GM19468 (cell line): ENCODE measurements at regions not wholly inside any gene's neighbourhood (a gene's known extent, or its start where the extent isn't known, plus 50 kb on each side); places are given as distances from the start of the nearest gene placed in this dataset.
"Not testable (repeated sequence)": the region's sequence is repeated elsewhere in the genome, so short reads cannot be mapped to it uniquely, and the experiment has no call there.

Source experiments
- ATAC-seq: cut with Tn5 transposase; IDR thresholded peaks from one replicate; pipeline ENCODE4 v1.9.1; 2021; ENCODE audit warnings: mild to moderate bottlenecking, moderate library complexity, moderate number of reproducible peaks; ENCODE audit not compliant: unreplicated experiment; ENCODE audit errors: extremely low read depth

- no peak for ATAC-seq
These were observed 679.5 kb upstream of the COX7C start for GRCh38 chr5:85938201-85938600.

GRCh38 chr5:85951707-85952210, 666.0 kb upstream of the COX7C start:
- ATAC-seq = no peak

- no peak for ATAC-seq
These were observed 665.1 kb upstream of the COX7C start for GRCh38 chr5:85952680-85953079.

GRCh38 chr5:85967681-85968080, 650.1 kb upstream of the COX7C start:
- ATAC-seq = no peak

- ATAC-seq = no peak
These were observed 645.2 kb upstream of the COX7C start for GRCh38 chr5:85972539-85972938.

- ATAC-seq = no peak
These were observed 632.6 kb upstream of the COX7C start for GRCh38 chr5:85985167-85985566.

- no peak for ATAC-seq
These were observed 626.7 kb upstream of the COX7C start for GRCh38 chr5:85990998-85991397.

GRCh38 chr5:85994653-85995052, 623.1 kb upstream of the COX7C start:
- not testable (repeated sequence) for ATAC-seq

GRCh38 chr5:85998656-85999055, 619.1 kb upstream of the COX7C start:
- ATAC-seq = no peak

GRCh38 chr5:86008293-86008692, 609.4 kb upstream of the COX7C start:
- ATAC-seq = no peak

- no peak for ATAC-seq
These were observed 609.0 kb upstream of the COX7C start for GRCh38 chr5:86008704-86009103.

GRCh38 chr5:86011937-86012336, 605.8 kb upstream of the COX7C start:
- ATAC-seq = no peak

- ATAC-seq = no peak
These were observed 588.4 kb upstream of the COX7C start for GRCh38 chr5:86029308-86029707.

GRCh38 chr5:86030753-86031152, 587.0 kb upstream of the COX7C start:
- ATAC-seq = no peak

GRCh38 chr5:86038566-86038965, 579.2 kb upstream of the COX7C start:
- no peak for ATAC-seq

GRCh38 chr5:86039351-86039750, 578.4 kb upstream of the COX7C start:
- ATAC-seq = no peak

- ATAC-seq = no peak
These were observed 547.0 kb upstream of the COX7C start for GRCh38 chr5:86070719-86071118.

- no peak for ATAC-seq
These were observed 543.4 kb upstream of the COX7C start for GRCh38 chr5:86074297-86074696.

- no peak for ATAC-seq
These were observed 542.6 kb upstream of the COX7C start for GRCh38 chr5:86075139-86075538.

- no peak for ATAC-seq
These were observed 522.6 kb upstream of the COX7C start for GRCh38 chr5:86095092-86095491.

GRCh38 chr5:86101966-86102365, 515.8 kb upstream of the COX7C start:
- no peak for ATAC-seq

- ATAC-seq = no peak
These were observed 508.9 kb upstream of the COX7C start for GRCh38 chr5:86108825-86109224.

- no peak for ATAC-seq
These were observed 505.5 kb upstream of the COX7C start for GRCh38 chr5:86112249-86112648.
